Heart right ventricle (tissue), 16 donors: ENCODE measurements at regions not wholly inside any gene's neighbourhood (a gene's known extent, or its start where the extent isn't known, plus 50 kb on each side); places are given as distances from the start of the nearest gene placed in this dataset.

Experiments used
- ATAC-seq, 8 donors: fragments of 200-7000 bp; cut with Tn5 transposase; one replicate each; pipeline ENCODE4 v1.9.1; 2020; ENCODE audit warnings: mild to moderate bottlenecking in 8 of 8, moderate library complexity in 8 of 8, moderate number of reproducible peaks in 1 of 8
- DNase-seq, 2 donors: peaks; one replicate each; pipeline ENCODE4 v3.0.0-alpha.2; 2020
- H3K27ac ChIP-seq, 10 donors: fragments of 200-600 bp; sonication (generic) in 2 of 10; one replicate each; pipeline versions ENCODE4 v1.5.0 to v1.8.0; 2020 to 2022; ENCODE audit warnings: mild to moderate bottlenecking in 3 of 10
- H3K27me3 ChIP-seq, 7 donors: fragments of 200-600 bp; one replicate each; pipeline ENCODE4 v1.8.0; 2021 to 2022; ENCODE audit warnings: mild to moderate bottlenecking in 2 of 7
- H3K36me3 ChIP-seq, 9 donors: fragments of 200-600 bp; sonication (generic) in 1 of 9; one replicate each; pipeline versions ENCODE4 v1.5.0 to v1.8.0; 2020 to 2022; ENCODE audit warnings: mild to moderate bottlenecking in 2 of 9
- H3K4me1 ChIP-seq, 9 donors: fragments of 200-600 bp; sonication (generic) in 1 of 9; one replicate each; pipeline versions ENCODE4 v1.5.0 to v1.8.0; 2020 to 2022; ENCODE audit warnings: mild to moderate bottlenecking in 4 of 9
- H3K4me3 ChIP-seq, 10 donors: fragments of 200-600 bp; sonication (generic) in 2 of 10; one replicate each; pipeline versions ENCODE4 v1.5.0 to v1.8.0; 2020 to 2022; ENCODE audit warnings: mild to moderate bottlenecking in 7 of 10, moderate library complexity in 2 of 10
- H3K9me3 ChIP-seq, 11 donors: fragments of 200-600 bp in 10 of 11; sonication (generic) in 2 of 11; one replicate each; pipeline versions ENCODE4 v1.5.0 to v1.8.0; 2013 to 2022; ENCODE audit warnings: mild to moderate bottlenecking in 2 of 11, control low read depth in 1 of 11, moderate library complexity in 1 of 11
- WGBS, 2 donors: extraction: QIAGEN DNeasy Blood & Tissue Kit; methylation state at CpG; one replicate each; pipeline ENCODE4 v1.1.7; 2013; ENCODE audit warnings: inconsistent platforms in 1 of 2; 5-methylcytosine and 5-hydroxymethylcytosine counted together
- intact Hi-C, 10 donors: fragments of 100-400 bp; cut with DNase I; formaldehyde crosslinking; loops; one replicate each; pipeline versions ENCODE4 v1.11.1 to v1.14.2; 2022
- TF ChIP-seq, protein P1 (sequence below), 9 donors: fragments of 200-600 bp; sonication (generic) in 2 of 9; IDR thresholded peaks; one replicate each; pipeline versions ENCODE4 v1.5.0 to v1.8.0; 2021 to 2022; ENCODE audit warnings: antibody characterized with exemption in 9 of 9, mild to moderate bottlenecking in 5 of 9, moderate library complexity in 1 of 9
- donor health status: Arrhythmogenic right ventricular cardiomyopathy.
- donor health status: ischemic (EF 13 %, LVEDD 7.1; RV severe dilation, severe dysfunction).
- donor health status: healthy with polysubstance abuse.
- donor health status: DM: no; HTN: yes; CAD: no.
- donor health status: DM: no; HTN: no; CAD: no.
- donor health status: ischemic (EF 25% LVEDD 6.9; RV normal size, moderate dysfunction).
- donor health status: ischemic (EF 25% LVEDD 5.7; RV mildly dilated, moderate dysfunction).
- donor health status: healthy.
- donor health status: DM: yes; HTN: yes; CAD: no.
- donor health status: Ischemic cardiomyopathy.
- donor health status: ischemic (EF 35%, LVEDD 5.7; RV mildly dilated, moderate dysfunction).
- donor health status: nonischemic (EF 11% LVEDD 7.7; RV severe dilation, severe dysfunction).
- donor health status: DM: yes; HTN: yes; CAD: no.
- donor health status: PGD.
- donor health status: ischemic (EF 29% LVEDD 5.4; RV normal size, mild dysfunction).
- donor health status: nonischemic (EF 23%, LVEDD 6.1; RV moderate dilation, normal function).

DNA sequence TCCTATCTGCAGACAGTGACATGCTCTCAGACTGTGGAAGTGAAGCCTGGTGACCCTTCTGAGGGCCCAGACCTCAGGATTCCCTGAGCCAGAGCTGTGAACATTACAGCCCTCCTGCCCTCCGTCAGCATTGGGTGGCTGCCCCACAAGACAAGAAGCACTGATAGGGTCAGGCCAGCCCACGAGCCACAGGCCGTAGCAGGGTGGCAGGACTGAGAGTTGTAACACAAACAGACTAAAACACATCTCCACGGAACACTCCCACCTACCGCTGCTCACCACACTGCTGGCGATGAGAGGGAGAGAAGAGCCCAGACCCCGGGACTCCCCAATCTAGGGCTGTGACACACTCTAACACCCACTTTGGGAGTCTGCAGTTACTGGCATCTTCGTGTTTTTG, 264.8 kb upstream of the FSIP2 start:
- no peaks in the 10 kb centered on the region for H3K4me1 ChIP-seq
- no peak for ATAC-seq
- WGBS, 2 donors, result 92 to 97% methylated on average over 8 of the region's 8 CpGs

DNA sequence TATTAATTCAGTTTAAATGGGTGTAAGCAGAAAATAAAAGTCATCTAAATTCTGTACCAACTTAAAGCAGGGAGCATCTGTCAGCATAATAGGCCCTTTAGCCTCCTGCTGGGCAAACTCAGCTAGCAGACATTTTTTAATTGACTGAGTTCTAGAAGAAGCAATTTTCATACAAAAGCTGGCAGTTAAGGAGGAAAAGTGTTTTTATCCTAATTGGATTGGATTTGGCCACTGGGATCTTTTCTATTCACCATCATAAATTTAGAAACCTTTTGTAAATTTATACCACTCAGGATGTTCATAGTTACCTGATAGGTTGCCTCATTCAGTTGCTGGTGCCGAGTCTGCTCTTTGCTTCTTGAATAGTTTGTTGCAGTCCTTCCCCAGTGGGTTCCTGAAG, 262.7 kb upstream of the FSIP2 start:
- 33 to 38% methylated on average over 1 of the region's 1 CpG for WGBS, 2 donors
- Histone ChIP-seq H3K27ac (no peak overlapping the region), H3K27me3 (no peaks in the 10 kb centered on the region), H3K36me3 (no peaks in the 10 kb centered on the region), H3K4me1 (no peaks in the 10 kb centered on the region), H3K4me3 (no peak overlapping the region), H3K9me3 (peaks cover 0 to 14% (median 0%) of the 10 kb centered on the region in 11 donors)
- intact Hi-C loops, result no loop called here
- ATAC-seq (no peak), DNase-seq (no peak)
- TF ChIP-seq, protein P1, sequence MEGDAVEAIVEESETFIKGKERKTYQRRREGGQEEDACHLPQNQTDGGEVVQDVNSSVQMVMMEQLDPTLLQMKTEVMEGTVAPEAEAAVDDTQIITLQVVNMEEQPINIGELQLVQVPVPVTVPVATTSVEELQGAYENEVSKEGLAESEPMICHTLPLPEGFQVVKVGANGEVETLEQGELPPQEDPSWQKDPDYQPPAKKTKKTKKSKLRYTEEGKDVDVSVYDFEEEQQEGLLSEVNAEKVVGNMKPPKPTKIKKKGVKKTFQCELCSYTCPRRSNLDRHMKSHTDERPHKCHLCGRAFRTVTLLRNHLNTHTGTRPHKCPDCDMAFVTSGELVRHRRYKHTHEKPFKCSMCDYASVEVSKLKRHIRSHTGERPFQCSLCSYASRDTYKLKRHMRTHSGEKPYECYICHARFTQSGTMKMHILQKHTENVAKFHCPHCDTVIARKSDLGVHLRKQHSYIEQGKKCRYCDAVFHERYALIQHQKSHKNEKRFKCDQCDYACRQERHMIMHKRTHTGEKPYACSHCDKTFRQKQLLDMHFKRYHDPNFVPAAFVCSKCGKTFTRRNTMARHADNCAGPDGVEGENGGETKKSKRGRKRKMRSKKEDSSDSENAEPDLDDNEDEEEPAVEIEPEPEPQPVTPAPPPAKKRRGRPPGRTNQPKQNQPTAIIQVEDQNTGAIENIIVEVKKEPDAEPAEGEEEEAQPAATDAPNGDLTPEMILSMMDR (IDR thresholded peaks at IDR 0.05), result no peak

More for the DNA sequence above, 264.8 kb upstream of the FSIP2 start:
- H3K4me3 ChIP-seq, result no peak overlapping the region
- H3K27me3 ChIP-seq, result no peaks in the 10 kb centered on the region
- H3K9me3 ChIP-seq, result peaks cover 0 to 14% (median 0%) of the 10 kb centered on the region in 11 donors
- TF ChIP-seq, protein P1 (IDR thresholded peaks at IDR 0.05), result no peak
- DNase-seq, result no peak
- intact Hi-C loops, result no loop called here
- H3K36me3 ChIP-seq, result no peaks in the 10 kb centered on the region
- H3K27ac ChIP-seq, result no peak overlapping the region

DNA sequence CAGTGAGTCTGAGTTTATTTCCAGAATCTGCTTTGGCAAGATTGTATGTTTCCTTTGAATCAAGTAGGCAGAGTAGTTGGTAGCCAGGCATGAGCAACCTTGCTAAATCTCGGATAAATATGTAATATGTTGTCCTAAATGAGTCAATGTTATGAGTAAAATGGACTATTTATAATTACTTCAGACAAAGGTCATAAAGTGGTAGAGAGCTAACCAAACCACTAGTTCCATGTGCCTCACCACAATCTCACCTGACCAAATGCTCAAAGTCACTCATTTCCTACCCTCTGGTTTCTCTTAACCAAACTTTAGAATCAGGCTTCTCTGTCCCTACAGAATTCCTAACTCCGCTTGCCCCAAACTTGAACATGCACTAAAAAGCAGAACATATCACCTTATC, 261.2 kb upstream of the FSIP2 start:
- peaks cover 0 to 14% (median 0%) of the 10 kb centered on the region in 11 donors for H3K9me3 ChIP-seq
- 46 to 68% methylated on average over 2 of the region's 2 CpGs for WGBS, 2 donors
- DNase-seq, result no peak
- H3K4me1 ChIP-seq, result no peaks in the 10 kb centered on the region
- TF ChIP-seq, protein P1 (IDR thresholded peaks at IDR 0.05), result no peak
- no peak for ATAC-seq
- intact Hi-C loops, result no loop called here
- H3K27ac ChIP-seq, result no peak overlapping the region
- no peaks in the 10 kb centered on the region for H3K36me3 ChIP-seq
- H3K27me3 ChIP-seq, result no peaks in the 10 kb centered on the region
- no peak overlapping the region for H3K4me3 ChIP-seq

GRCh38 chr2:185484602-185485001, 254.0 kb upstream of the FSIP2 start:
- Histone ChIP-seq H3K4me1 (no peaks in the 10 kb centered on the region), H3K27me3 (no peaks in the 10 kb centered on the region), H3K27ac (no peak overlapping the region), H3K4me3 (no peak overlapping the region), H3K36me3 (no peaks in the 10 kb centered on the region), H3K9me3 (peaks cover 0 to 17% (median 0%) of the 10 kb centered on the region in 11 donors)
- intact Hi-C loops, result no loop called here
- ATAC-seq, result no peak
- no peak for DNase-seq
- WGBS, 2 donors, result 82 to 96% methylated on average over 1 of the region's 1 CpG
- TF ChIP-seq, protein P1 (IDR thresholded peaks at IDR 0.05), result no peak
